ENCODE measurements at regions not wholly inside any gene's neighbourhood (a gene's known extent, or its start where the extent isn't known, plus 50 kb on each side); places are given as distances from the start of the nearest gene placed in this dataset.

DNA sequence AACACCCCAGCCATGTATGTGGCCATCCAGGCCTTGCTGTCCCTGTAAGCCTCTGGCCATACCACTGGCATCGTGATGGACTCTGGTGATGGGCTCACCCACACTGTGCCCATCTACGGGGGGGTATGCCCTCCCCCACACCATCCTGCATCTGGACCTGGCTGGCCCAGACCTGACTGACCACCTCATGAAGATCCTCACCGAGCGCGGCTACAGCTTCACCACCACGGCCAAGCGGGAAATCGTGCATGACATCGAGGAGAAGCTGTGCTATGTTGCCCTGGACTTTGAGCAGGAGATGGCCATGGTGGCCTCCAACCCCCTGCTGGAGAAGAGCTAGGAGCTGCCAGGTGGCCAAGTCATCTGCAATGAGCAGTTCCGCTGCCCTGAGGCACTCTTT, 80.4 kb upstream of the ZCCHC2 start:
- no peaks in the 10 kb centered on the region for H3K9me3 ChIP-seq (ENCODE audit: insufficient read depth, low read length)
- no peak for TF ChIP-seq EZH2phosphoT487 (IDR thresholded peaks at IDR 0.05; ENCODE audit: low read depth)
- TF ChIP-seq, protein P1, sequence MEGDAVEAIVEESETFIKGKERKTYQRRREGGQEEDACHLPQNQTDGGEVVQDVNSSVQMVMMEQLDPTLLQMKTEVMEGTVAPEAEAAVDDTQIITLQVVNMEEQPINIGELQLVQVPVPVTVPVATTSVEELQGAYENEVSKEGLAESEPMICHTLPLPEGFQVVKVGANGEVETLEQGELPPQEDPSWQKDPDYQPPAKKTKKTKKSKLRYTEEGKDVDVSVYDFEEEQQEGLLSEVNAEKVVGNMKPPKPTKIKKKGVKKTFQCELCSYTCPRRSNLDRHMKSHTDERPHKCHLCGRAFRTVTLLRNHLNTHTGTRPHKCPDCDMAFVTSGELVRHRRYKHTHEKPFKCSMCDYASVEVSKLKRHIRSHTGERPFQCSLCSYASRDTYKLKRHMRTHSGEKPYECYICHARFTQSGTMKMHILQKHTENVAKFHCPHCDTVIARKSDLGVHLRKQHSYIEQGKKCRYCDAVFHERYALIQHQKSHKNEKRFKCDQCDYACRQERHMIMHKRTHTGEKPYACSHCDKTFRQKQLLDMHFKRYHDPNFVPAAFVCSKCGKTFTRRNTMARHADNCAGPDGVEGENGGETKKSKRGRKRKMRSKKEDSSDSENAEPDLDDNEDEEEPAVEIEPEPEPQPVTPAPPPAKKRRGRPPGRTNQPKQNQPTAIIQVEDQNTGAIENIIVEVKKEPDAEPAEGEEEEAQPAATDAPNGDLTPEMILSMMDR (IDR thresholded peaks at IDR 0.05; ENCODE audit: low read depth, low read length): no peak
- H3K27me3 ChIP-seq (ENCODE audit: low read depth, low read length): no peaks in the 10 kb centered on the region
- H3K27ac ChIP-seq (ENCODE audit: low read length): no peak overlapping the region
- H4K20me1 ChIP-seq (ENCODE audit: insufficient read depth, low read length): no peaks in the 10 kb centered on the region
- no peak overlapping the region for H3K9ac ChIP-seq (ENCODE audit: low read length)
- no peak overlapping the region for H3K4me3 ChIP-seq (ENCODE audit: low read length)
- H2AFZ ChIP-seq (ENCODE audit: low read depth, low read length): no peak overlapping the region
- no peaks in the 10 kb centered on the region for H3K36me3 ChIP-seq (replicated peaks; ENCODE audit: low read depth, low read length)
- H3K4me2 ChIP-seq (ENCODE audit: low read length): no peak overlapping the region
- H3K79me2 ChIP-seq (ENCODE audit: low read length): no peaks in the 10 kb centered on the region
- peaks cover 8% of the 10 kb centered on the region; the same call in 1 of the 2 replicates for H3K4me1 ChIP-seq (ENCODE audit: low read length)

DNA sequence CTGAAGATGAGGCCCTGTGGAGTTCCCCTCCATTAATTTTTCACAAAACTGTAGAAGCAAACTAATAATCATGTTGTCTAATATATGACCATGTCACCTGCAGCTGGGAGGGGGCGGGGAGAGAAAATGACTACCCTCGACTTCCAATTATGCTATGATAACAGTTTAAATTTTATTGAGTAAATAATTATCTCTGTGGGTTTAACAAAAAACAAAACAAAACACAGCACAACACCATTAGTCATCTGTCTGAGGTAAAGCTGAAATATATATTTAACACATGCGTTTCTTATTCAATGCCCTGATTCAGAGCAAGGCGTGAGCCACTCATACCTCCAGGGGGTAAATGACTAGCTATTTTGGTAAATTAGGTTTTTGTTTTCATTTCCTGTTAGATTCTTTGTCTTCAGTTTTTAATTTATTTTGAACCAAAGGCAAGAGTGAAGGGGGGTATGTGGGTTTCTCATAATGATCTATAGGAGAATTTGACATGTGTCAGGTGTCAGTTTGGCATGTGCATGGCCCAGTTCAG, 77.4 kb upstream of the ZCCHC2 start:
- no peak for TF ChIP-seq EZH2phosphoT487 (IDR thresholded peaks at IDR 0.05; ENCODE audit: low read depth)
- TF ChIP-seq, protein P1 (IDR thresholded peaks at IDR 0.05; ENCODE audit: low read depth, low read length): no peak
- Histone ChIP-seq H4K20me1 (ENCODE audit: insufficient read depth, low read length) (no peaks in the 10 kb centered on the region), H3K27ac (ENCODE audit: low read length) (no peak overlapping the region), H3K4me1 (ENCODE audit: low read length) (peaks cover 8% of the 10 kb centered on the region; the same call in 1 of the 2 replicates), H3K9me3 (ENCODE audit: insufficient read depth, low read length) (no peaks in the 10 kb centered on the region), H3K4me3 (ENCODE audit: low read length) (no peak overlapping the region), H3K4me2 (ENCODE audit: low read length) (no peak overlapping the region), H2AFZ (ENCODE audit: low read depth, low read length) (no peak overlapping the region), H3K27me3 (ENCODE audit: low read depth, low read length) (no peaks in the 10 kb centered on the region), H3K36me3 (replicated peaks; ENCODE audit: low read depth, low read length) (no peaks in the 10 kb centered on the region), H3K9ac (ENCODE audit: low read length) (no peak overlapping the region), H3K79me2 (ENCODE audit: low read length) (no peaks in the 10 kb centered on the region)

DNA sequence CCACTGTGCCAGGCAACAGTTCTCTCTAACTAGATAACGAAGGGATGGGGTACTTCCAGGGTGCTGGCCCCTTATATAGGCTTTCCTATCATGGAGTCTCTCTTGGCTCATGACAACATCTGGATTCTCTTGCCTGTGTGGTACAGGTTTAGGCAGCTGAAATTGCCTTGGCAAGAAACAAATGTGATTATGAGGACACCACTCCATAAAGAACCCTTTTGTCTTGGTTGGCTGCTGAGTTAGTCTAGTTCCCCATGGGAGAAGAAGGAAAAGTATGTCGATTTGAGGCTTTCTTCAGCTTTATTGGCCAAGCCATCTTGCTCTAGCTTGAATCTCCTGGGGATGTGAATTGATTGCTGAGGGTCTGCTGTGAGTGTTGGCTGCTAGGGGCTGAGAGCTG, 76.3 kb upstream of the ZCCHC2 start:
- Histone ChIP-seq H3K27ac (ENCODE audit: low read length) (no peak overlapping the region), H2AFZ (ENCODE audit: low read depth, low read length) (no peak overlapping the region), H3K36me3 (replicated peaks; ENCODE audit: low read depth, low read length) (no peaks in the 10 kb centered on the region), H3K79me2 (ENCODE audit: low read length) (no peaks in the 10 kb centered on the region), H3K27me3 (ENCODE audit: low read depth, low read length) (no peaks in the 10 kb centered on the region), H4K20me1 (ENCODE audit: insufficient read depth, low read length) (no peaks in the 10 kb centered on the region), H3K4me3 (ENCODE audit: low read length) (no peak overlapping the region), H3K9me3 (ENCODE audit: insufficient read depth, low read length) (no peaks in the 10 kb centered on the region), H3K4me1 (ENCODE audit: low read length) (peaks cover 8% of the 10 kb centered on the region; the same call in 1 of the 2 replicates), H3K9ac (ENCODE audit: low read length) (no peak overlapping the region), H3K4me2 (ENCODE audit: low read length) (no peak overlapping the region)
- no peak for TF ChIP-seq EZH2phosphoT487 (IDR thresholded peaks at IDR 0.05; ENCODE audit: low read depth)
- TF ChIP-seq, protein P1 (IDR thresholded peaks at IDR 0.05; ENCODE audit: low read depth, low read length): no peak

GRCh38 chr18:62447652-62448051, 75.2 kb upstream of the ZCCHC2 start:
- peaks cover 8% of the 10 kb centered on the region; the same call in 1 of the 2 replicates for H3K4me1 ChIP-seq (ENCODE audit: low read length)
- no peaks in the 10 kb centered on the region for H4K20me1 ChIP-seq (ENCODE audit: insufficient read depth, low read length)
- no peak overlapping the region for H3K27ac ChIP-seq (ENCODE audit: low read length)
- no peak overlapping the region for H3K9ac ChIP-seq (ENCODE audit: low read length)
- no peaks in the 10 kb centered on the region for H3K27me3 ChIP-seq (ENCODE audit: low read depth, low read length)
- H2AFZ ChIP-seq (ENCODE audit: low read depth, low read length): no peak overlapping the region
- H3K9me3 ChIP-seq (ENCODE audit: insufficient read depth, low read length): no peaks in the 10 kb centered on the region
- TF ChIP-seq, protein P1 (IDR thresholded peaks at IDR 0.05; ENCODE audit: low read depth, low read length): no peak
- TF ChIP-seq EZH2phosphoT487 (IDR thresholded peaks at IDR 0.05; ENCODE audit: low read depth): no peak
- H3K79me2 ChIP-seq (ENCODE audit: low read length): no peaks in the 10 kb centered on the region
- no peak overlapping the region for H3K4me3 ChIP-seq (ENCODE audit: low read length)
- no peak overlapping the region for H3K4me2 ChIP-seq (ENCODE audit: low read length)
- no peaks in the 10 kb centered on the region for H3K36me3 ChIP-seq (replicated peaks; ENCODE audit: low read depth, low read length)
